ENCODE measurements at regions not wholly inside any gene's neighbourhood (a gene's known extent, or its start where the extent isn't known, plus 50 kb on each side); places are given as distances from the start of the nearest gene placed in this dataset.
"Not testable (repeated sequence)": the region's sequence is repeated elsewhere in the genome, so short reads cannot be mapped to it uniquely, and the experiment has no call there.

DNA sequence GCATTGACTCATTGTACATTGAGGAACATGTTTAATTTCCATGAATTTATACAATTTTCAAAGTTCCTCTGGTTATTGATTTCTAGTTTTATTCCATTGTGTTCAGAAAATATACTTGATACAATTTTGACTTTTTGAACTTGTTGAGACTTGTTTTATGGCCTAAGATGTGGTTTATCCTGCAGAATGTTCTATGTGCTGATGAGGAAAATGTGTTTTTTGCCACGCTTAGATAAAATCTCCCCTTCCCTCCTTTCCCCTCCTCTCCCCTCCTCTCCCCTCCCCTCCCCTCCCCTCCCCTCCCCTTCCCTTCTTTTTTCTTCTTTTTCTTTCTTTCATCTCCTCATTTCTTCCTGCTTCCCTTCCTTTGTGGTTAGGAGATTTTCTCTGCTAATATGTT lies 470.8 kb upstream of the MAP3K7 start:
- no peak for DNase-seq
- intact Hi-C loops (cut with DNase I; ENCODE audit: low total_unique reads) = no loop called here
- TF ChIP-seq, protein P1, sequence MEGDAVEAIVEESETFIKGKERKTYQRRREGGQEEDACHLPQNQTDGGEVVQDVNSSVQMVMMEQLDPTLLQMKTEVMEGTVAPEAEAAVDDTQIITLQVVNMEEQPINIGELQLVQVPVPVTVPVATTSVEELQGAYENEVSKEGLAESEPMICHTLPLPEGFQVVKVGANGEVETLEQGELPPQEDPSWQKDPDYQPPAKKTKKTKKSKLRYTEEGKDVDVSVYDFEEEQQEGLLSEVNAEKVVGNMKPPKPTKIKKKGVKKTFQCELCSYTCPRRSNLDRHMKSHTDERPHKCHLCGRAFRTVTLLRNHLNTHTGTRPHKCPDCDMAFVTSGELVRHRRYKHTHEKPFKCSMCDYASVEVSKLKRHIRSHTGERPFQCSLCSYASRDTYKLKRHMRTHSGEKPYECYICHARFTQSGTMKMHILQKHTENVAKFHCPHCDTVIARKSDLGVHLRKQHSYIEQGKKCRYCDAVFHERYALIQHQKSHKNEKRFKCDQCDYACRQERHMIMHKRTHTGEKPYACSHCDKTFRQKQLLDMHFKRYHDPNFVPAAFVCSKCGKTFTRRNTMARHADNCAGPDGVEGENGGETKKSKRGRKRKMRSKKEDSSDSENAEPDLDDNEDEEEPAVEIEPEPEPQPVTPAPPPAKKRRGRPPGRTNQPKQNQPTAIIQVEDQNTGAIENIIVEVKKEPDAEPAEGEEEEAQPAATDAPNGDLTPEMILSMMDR (IDR thresholded peaks at IDR 0.05) = no peak
- H3K4me3 ChIP-seq = no peak overlapping the region
- H3K36me3 ChIP-seq = no peaks in the 10 kb centered on the region
- H3K27me3 ChIP-seq = no peaks in the 10 kb centered on the region
- H3K27ac ChIP-seq = no peak overlapping the region
- H3K9me3 ChIP-seq = peaks cover 0 to 7% (median 0%) of the 10 kb centered on the region in 3 donors
- H3K4me1 ChIP-seq = no peaks in the 10 kb centered on the region

DNA sequence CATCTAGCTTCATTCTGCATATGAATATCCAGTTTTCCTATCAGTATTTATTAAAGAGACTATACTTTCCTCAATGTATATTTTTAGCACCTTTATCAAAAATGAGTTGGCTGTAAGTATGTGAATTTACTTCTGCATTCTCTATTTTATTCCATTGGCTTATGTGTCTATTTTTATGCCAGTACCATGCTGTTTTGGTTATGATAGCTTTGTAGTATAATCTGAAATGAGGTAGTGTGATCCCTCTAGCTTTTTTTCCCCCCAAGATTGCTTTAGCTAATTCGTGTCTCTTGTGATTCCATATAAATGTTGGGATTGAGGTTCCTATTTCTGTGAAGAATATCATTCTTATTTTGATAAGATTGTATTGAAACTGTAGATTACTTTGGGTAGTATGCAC lies 469.1 kb upstream of the MAP3K7 start:
- no peak overlapping the region for H3K27ac ChIP-seq
- H3K27me3 ChIP-seq = no peaks in the 10 kb centered on the region
- no peak for DNase-seq
- H3K4me3 ChIP-seq = no peak overlapping the region
- TF ChIP-seq, protein P1 (IDR thresholded peaks at IDR 0.05) = no peak
- intact Hi-C loops (cut with DNase I; ENCODE audit: low total_unique reads) = no loop called here
- no peaks in the 10 kb centered on the region for H3K4me1 ChIP-seq
- H3K36me3 ChIP-seq = no peaks in the 10 kb centered on the region
- peaks cover 0 to 7% (median 0%) of the 10 kb centered on the region in 3 donors for H3K9me3 ChIP-seq

DNA sequence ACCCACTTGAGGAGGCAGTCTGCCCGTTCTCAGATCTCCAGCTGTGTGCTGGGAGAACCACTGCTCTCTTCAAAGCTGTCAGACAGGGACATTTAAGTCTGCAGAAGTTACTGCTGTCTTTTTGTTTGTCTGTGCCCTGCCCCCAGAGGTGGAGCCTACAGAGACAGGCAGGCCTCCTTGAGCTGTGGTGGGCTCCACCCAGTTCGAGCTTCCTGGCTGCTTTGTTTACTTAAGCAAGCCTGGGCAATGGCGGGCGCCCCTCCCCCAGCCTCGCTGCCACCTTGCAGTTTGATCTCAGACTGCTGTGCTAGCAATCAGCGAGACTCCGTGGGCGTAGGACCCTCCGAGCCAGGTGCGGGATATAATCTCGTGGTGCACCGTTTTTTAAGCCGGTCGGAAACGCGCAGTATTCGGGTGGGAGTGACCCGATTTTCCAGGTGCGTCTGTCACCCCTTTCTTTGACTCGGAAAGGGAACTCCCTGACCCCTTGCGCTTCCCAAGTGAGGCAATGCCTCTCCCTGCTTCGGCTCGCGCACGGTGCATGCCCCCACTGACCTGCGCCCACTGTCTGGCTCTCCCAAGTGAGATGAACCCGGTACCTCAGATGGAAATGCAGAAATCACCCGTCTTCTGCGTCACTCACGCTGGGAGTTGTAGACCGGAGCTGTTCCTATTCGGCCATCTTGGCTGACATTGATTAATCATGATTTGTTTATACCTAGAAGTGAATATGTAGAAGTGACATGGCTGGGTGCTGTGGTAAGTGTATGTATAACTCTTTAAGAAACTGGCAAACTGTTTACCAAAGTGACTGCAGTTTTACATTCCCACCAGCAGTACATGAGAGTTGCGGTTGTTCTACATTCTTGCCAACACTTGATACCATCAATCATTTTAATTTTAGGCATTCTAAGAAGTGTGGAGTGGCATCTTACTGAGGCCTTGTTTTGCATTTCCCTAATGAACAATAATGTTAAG lies 465.9 kb upstream of the MAP3K7 start:
- H3K27me3 ChIP-seq; intact Hi-C loops (cut with DNase I; ENCODE audit: low total_unique reads); DNase-seq; H3K36me3 ChIP-seq; H3K9me3 ChIP-seq; H3K4me3 ChIP-seq; H3K27ac ChIP-seq; H3K4me1 ChIP-seq: not testable (repeated sequence)

DNA sequence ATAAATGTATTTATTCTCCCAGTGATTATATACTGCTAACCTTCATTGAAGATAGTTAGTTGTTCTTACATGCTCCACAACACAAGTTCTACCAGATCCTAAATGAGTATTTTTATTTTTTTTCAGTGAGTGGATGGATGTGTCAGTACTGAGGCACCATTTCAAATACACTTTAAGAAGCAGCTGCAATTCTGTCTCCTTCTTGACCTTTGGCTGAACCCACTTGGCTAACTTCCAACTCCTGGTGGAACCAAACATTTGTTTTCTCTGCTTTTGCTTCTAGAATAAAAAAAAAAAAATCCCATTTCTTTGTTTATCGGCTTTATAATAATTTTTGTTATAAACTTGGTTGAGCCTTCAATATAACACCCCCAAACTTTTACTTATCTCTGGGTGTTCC lies 458.3 kb upstream of the MAP3K7 start:
- Histone ChIP-seq H3K36me3 (no peaks in the 10 kb centered on the region), H3K27me3 (no peaks in the 10 kb centered on the region), H3K27ac (no peak overlapping the region), H3K9me3 (no peaks in the 10 kb centered on the region), H3K4me3 (no peak overlapping the region), H3K4me1 (no peaks in the 10 kb centered on the region)
- no peak for DNase-seq
- TF ChIP-seq, protein P1 (IDR thresholded peaks at IDR 0.05) = no peak
- intact Hi-C loops (cut with DNase I; ENCODE audit: low total_unique reads) = no loop called here

DNA sequence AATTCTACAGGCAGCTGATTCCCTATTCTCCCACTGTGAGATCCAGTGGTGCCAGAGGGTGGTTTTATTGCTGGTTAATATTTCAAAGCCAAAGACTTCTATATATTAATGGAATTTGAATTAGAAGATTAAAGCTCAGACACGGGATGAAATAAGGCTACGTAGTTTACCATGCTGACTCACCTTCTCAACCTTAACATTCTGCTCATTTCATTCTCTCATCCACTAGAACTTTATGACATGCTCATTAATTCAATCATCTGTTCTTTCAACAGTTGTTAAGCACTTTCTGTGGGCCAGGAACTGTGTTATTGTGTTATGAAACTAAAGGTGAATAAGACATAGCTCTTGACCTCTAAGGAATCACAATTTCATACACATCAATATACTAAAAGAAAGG lies 456.9 kb upstream of the MAP3K7 start:
- H3K4me1 ChIP-seq = no peaks in the 10 kb centered on the region
- no peaks in the 10 kb centered on the region for H3K27me3 ChIP-seq
- H3K27ac ChIP-seq = no peak overlapping the region
- no peaks in the 10 kb centered on the region for H3K9me3 ChIP-seq
- TF ChIP-seq, protein P1 (IDR thresholded peaks at IDR 0.05) = no peak
- no peak for DNase-seq
- no peaks in the 10 kb centered on the region for H3K36me3 ChIP-seq
- intact Hi-C loops (cut with DNase I; ENCODE audit: low total_unique reads) = no loop called here
- no peak overlapping the region for H3K4me3 ChIP-seq

DNA sequence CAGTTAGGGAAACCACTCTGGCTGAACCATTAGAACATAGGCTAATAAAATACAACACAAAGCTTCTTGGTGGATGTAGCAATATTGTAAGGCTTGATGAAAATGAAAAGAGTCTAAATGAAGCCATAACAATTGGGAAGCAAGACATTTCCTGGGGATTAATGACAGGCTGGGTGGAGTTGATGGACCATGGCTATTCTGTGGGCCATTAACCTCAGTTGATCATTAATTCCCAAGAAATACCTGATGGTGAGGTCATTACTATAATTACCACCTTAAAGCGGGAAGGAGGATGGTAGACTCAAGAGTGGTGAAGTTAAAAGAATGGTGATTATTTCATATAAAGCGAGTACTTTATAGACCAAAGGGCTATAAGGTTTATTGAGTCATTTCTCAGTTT lies 455.8 kb upstream of the MAP3K7 start:
- intact Hi-C loops (cut with DNase I; ENCODE audit: low total_unique reads) = no loop called here
- no peaks in the 10 kb centered on the region for H3K36me3 ChIP-seq
- H3K27ac ChIP-seq = no peak overlapping the region
- TF ChIP-seq, protein P1 (IDR thresholded peaks at IDR 0.05) = no peak
- H3K27me3 ChIP-seq = no peaks in the 10 kb centered on the region
- H3K4me3 ChIP-seq = no peak overlapping the region
- no peaks in the 10 kb centered on the region for H3K9me3 ChIP-seq
- no peaks in the 10 kb centered on the region for H3K4me1 ChIP-seq
- no peak for DNase-seq
